H9 (cell line): ENCODE measurements at regions not wholly inside any gene's neighbourhood (a gene's known extent, or its start where the extent isn't known, plus 50 kb on each side); places are given as distances from the start of the nearest gene placed in this dataset.

Experiments
- DNase-seq: peaks from one replicate; pipeline ENCODE4 v3.0.0-alpha.2; 2017
- H2AFZ ChIP-seq: one replicate; pipeline ENCODE4 v1.6.1; 2013; ENCODE audit warnings: mild to moderate bottlenecking, low read length, control low read depth, moderate library complexity
- H2AK5ac ChIP-seq: 2 replicates; pipeline ENCODE4 v1.6.1; 2013; ENCODE audit warnings: low read length, control low read depth, mixed read lengths; ENCODE audit not compliant: insufficient read length
- H2BK120ac ChIP-seq: one replicate; pipeline ENCODE4 v1.6.1; 2013; ENCODE audit warnings: low read depth, mild to moderate bottlenecking, low read length, control low read depth, inconsistent platforms; ENCODE audit not compliant: poor library complexity, severe bottlenecking
- H2BK12ac ChIP-seq: 2 replicates; pipeline ENCODE4 v1.6.1; 2013; ENCODE audit warnings: low read length, control low read depth, mixed read lengths, low read depth; ENCODE audit not compliant: insufficient read length
- H2BK15ac ChIP-seq: 2 replicates; pipeline ENCODE4 v1.6.1; 2013; ENCODE audit warnings: low read depth, low read length, control low read depth
- H2BK20ac ChIP-seq: one replicate; pipeline ENCODE4 v1.6.1; 2013; ENCODE audit warnings: low read depth, mild to moderate bottlenecking, low read length, control low read depth, inconsistent platforms; ENCODE audit not compliant: poor library complexity, severe bottlenecking
- H2BK5ac ChIP-seq: 2 replicates; pipeline ENCODE4 v1.6.1; 2013; ENCODE audit warnings: low read length, control low read depth, mixed read lengths; ENCODE audit not compliant: insufficient read length
- H3K14ac ChIP-seq: 2 replicates; pipeline ENCODE4 v1.6.1; 2013; ENCODE audit warnings: low read length, control low read depth; ENCODE audit not compliant: insufficient read depth
- H3K18ac ChIP-seq: 2 replicates; pipeline ENCODE4 v1.6.1; 2013; ENCODE audit warnings: low read depth, mild to moderate bottlenecking, mixed read lengths, low read length, control low read depth; ENCODE audit not compliant: insufficient read length
- H3K23ac ChIP-seq: 2 replicates; pipeline ENCODE4 v1.6.1; 2013; ENCODE audit warnings: low read length, control low read depth, mixed read lengths, low read depth; ENCODE audit not compliant: insufficient read length
- H3K23me2 ChIP-seq: 2 replicates; pipeline ENCODE4 v1.6.1; 2013; ENCODE audit warnings: low read depth, mild to moderate bottlenecking, mixed read lengths, low read length, control low read depth; ENCODE audit not compliant: insufficient read length, poor library complexity, severe bottlenecking
- H3K27ac ChIP-seq: 2 replicates; pipeline ENCODE4 v1.5.1; 2013; ENCODE audit warnings: low read length, control low read depth, mixed read lengths, low read depth; ENCODE audit not compliant: insufficient read length
- H3K27me3 ChIP-seq: 2 replicates; pipeline ENCODE4 v1.6.1; 2013; ENCODE audit warnings: low read length, control low read depth, inconsistent platforms; ENCODE audit not compliant: insufficient read depth
- H3K4ac ChIP-seq: 2 replicates; pipeline ENCODE4 v1.6.1; 2013; ENCODE audit warnings: low read depth, mild to moderate bottlenecking, control low read depth, inconsistent platforms, low read length, moderate library complexity
- H3K4me1 ChIP-seq: 2 replicates; pipeline ENCODE4 v1.6.1; 2013; ENCODE audit warnings: low read length, control low read depth, inconsistent platforms; ENCODE audit not compliant: insufficient read depth
- H3K4me2 ChIP-seq: 2 replicates; pipeline ENCODE4 v1.6.1; 2013; ENCODE audit warnings: low read length, control low read depth, mixed read lengths; ENCODE audit not compliant: insufficient read length, insufficient read depth
- H3K56ac ChIP-seq: 2 replicates; pipeline ENCODE4 v1.6.1; 2013; ENCODE audit warnings: low read depth, mild to moderate bottlenecking, mixed read lengths, low read length, control low read depth; ENCODE audit not compliant: insufficient read length
- H3K79me1 ChIP-seq: 2 replicates; pipeline ENCODE4 v1.6.1; 2013; ENCODE audit warnings: low read depth, mild to moderate bottlenecking, moderate library complexity, low read length, control low read depth, inconsistent platforms; ENCODE audit not compliant: insufficient read depth, poor library complexity, severe bottlenecking
- H3K79me2 ChIP-seq: 2 replicates; pipeline ENCODE4 v1.6.1; 2013; ENCODE audit warnings: low read length, control low read depth, inconsistent platforms; ENCODE audit not compliant: insufficient read depth
- H3K9ac ChIP-seq: 2 replicates; pipeline ENCODE4 v1.6.1; 2013; ENCODE audit warnings: low read length, control low read depth, mixed read lengths; ENCODE audit not compliant: insufficient read length; ENCODE audit errors: extremely low read depth
- H3K9me3 ChIP-seq: one replicate; pipeline ENCODE4 v1.6.1; 2013; ENCODE audit warnings: low read depth, low read length, inconsistent platforms; ENCODE audit not compliant: control insufficient read depth
- H3T11ph ChIP-seq: one replicate; pipeline ENCODE4 v1.6.1; 2013; ENCODE audit warnings: mild to moderate bottlenecking, low read length, control low read depth, inconsistent platforms
- H4K20me1 ChIP-seq: one replicate; pipeline ENCODE4 v1.6.1; 2013; ENCODE audit not compliant: control insufficient read depth, insufficient read length, insufficient read depth
- H4K5ac ChIP-seq: 2 replicates; pipeline ENCODE4 v1.6.1; 2013; ENCODE audit warnings: low read depth, mild to moderate bottlenecking, mixed read lengths, low read length, control low read depth; ENCODE audit not compliant: insufficient read length
- H4K8ac ChIP-seq: replicated peaks from 2 replicates; pipeline ENCODE4 v1.6.1; 2013; ENCODE audit warnings: low read length, control low read depth, mixed read lengths, low read depth; ENCODE audit not compliant: insufficient read length
- H4K91ac ChIP-seq: 2 replicates; pipeline ENCODE4 v1.6.1; 2013; ENCODE audit warnings: low read depth, mild to moderate bottlenecking, moderate library complexity, mixed read lengths, low read length, control low read depth; ENCODE audit not compliant: insufficient read length
- H3K27ac Mint-ChIP-seq, 3 experiments: 2 replicates in 2 of 3; 3 replicates in 1 of 3; pipeline ENCODE4 v1.8.0; 2020 to 2021; ENCODE audit warnings: mixed read lengths in 3 of 3, mild to moderate bottlenecking in 1 of 3, moderate library complexity in 1 of 3
- H3K27me3 Mint-ChIP-seq: 2 replicates; pipeline ENCODE4 v1.8.0; 2021; ENCODE audit warnings: low read depth, mild to moderate bottlenecking, moderate library complexity, mixed read lengths
- H3K36me3 Mint-ChIP-seq, 3 experiments: 2 replicates in 2 of 3; 3 replicates in 1 of 3; pipeline ENCODE4 v1.8.0; 2020 to 2021; ENCODE audit warnings: low read depth in 3 of 3, mixed read lengths in 3 of 3; ENCODE audit not compliant: insufficient read depth in 1 of 3
- H3K4me1 Mint-ChIP-seq, 2 experiments: 2 replicates each; pipeline ENCODE4 v1.8.0; 2020; ENCODE audit warnings: mixed read lengths in 2 of 2
- H3K4me3 Mint-ChIP-seq, 2 experiments: 2 replicates in 1 of 2; 3 replicates in 1 of 2; pipeline ENCODE4 v1.8.0; 2020 to 2021; ENCODE audit warnings: mild to moderate bottlenecking in 2 of 2, mixed read lengths in 2 of 2, moderate library complexity in 1 of 2
- H3K9me3 Mint-ChIP-seq, 2 experiments: 2 replicates in 1 of 2; 3 replicates in 1 of 2; pipeline ENCODE4 v1.8.0; 2020; ENCODE audit warnings: mild to moderate bottlenecking in 2 of 2, mixed read lengths in 2 of 2, moderate library complexity in 1 of 2
- CTCF ChIP-seq: fragments of 200-600 bp; sonication (generic); conservative IDR thresholded peaks from 3 replicates; pipeline ENCODE4 v1.8.0; 2021; ENCODE audit warnings: antibody characterized with exemption, mild to moderate bottlenecking

GRCh38 chr3:34139566-34139965 lies 341.1 kb downstream of the PDCD6IP start:
- no peak overlapping the region for H4K91ac ChIP-seq
- no peak overlapping the region for H3K4ac ChIP-seq
- no peak overlapping the region for H3K27ac ChIP-seq
- H3T11ph ChIP-seq: no peak overlapping the region
- H3K14ac ChIP-seq: no peak overlapping the region
- H2AFZ ChIP-seq: no peak overlapping the region
- Mint-ChIP-seq H3K27ac (no peak overlapping the region), H3K36me3 (peaks cover 0 to 5% (median 0%) of the 10 kb centered on the region in 3 experiments; a peak in 1 of 7 replicates), H3K9me3 (peaks cover 4% of the 10 kb centered on the region in 2 experiments; a peak in 2 of 5 replicates), H3K4me1 (no peaks in the 10 kb centered on the region), H3K27me3 (no peaks in the 10 kb centered on the region), H3K4me3 (no peak overlapping the region)
- H3K4me1 ChIP-seq: no peaks in the 10 kb centered on the region
- no peak overlapping the region for H2BK120ac ChIP-seq
- no peak overlapping the region for H3K9ac ChIP-seq
- H3K18ac ChIP-seq: no peak overlapping the region
- H3K4me2 ChIP-seq: no peak overlapping the region
- H3K27me3 ChIP-seq: no peaks in the 10 kb centered on the region
- H2BK5ac ChIP-seq: no peak overlapping the region
- no peaks in the 10 kb centered on the region for H4K20me1 ChIP-seq
- H2AK5ac ChIP-seq: no peak overlapping the region
- H4K5ac ChIP-seq: no peak overlapping the region
- TF ChIP-seq CTCF: no peak
- no peaks in the 10 kb centered on the region for H3K79me1 ChIP-seq
- H2BK20ac ChIP-seq: no peak overlapping the region
- no peaks in the 10 kb centered on the region for H3K79me2 ChIP-seq
- no peaks in the 10 kb centered on the region for H3K23me2 ChIP-seq
- H3K23ac ChIP-seq: no peak overlapping the region
- no peaks in the 10 kb centered on the region for H3K9me3 ChIP-seq
- no peak overlapping the region for H2BK15ac ChIP-seq
- H4K8ac ChIP-seq: no peak overlapping the region
- no peak overlapping the region for H3K56ac ChIP-seq
- no peak overlapping the region for H2BK12ac ChIP-seq
- no peak for DNase-seq
